A673 (cell line): ENCODE measurements at regions not wholly inside any gene's neighbourhood (a gene's known extent, or its start where the extent isn't known, plus 50 kb on each side); places are given as distances from the start of the nearest gene placed in this dataset.

Experiments
- EZH2 ChIP-seq: fragments of 200-600 bp; sonication (generic); IDR thresholded peaks from 2 replicates; pipeline ENCODE4 v1.6.1; 2017; ENCODE audit warnings: borderline replicate concordance, low read depth, mild to moderate bottlenecking, mixed read lengths, antibody characterized with exemption, low read length; ENCODE audit not compliant: poor library complexity, severe bottlenecking
- TF ChIP-seq, protein P1 (sequence below): fragments of 300-800, 200-600 bp; sonication (generic); conservative IDR thresholded peaks from 2 replicates; pipeline ENCODE4 v1.5.1; 2017; ENCODE audit warnings: low read depth, mild to moderate bottlenecking, antibody characterized with exemption, low read length, moderate library complexity, mixed read lengths

DNA sequence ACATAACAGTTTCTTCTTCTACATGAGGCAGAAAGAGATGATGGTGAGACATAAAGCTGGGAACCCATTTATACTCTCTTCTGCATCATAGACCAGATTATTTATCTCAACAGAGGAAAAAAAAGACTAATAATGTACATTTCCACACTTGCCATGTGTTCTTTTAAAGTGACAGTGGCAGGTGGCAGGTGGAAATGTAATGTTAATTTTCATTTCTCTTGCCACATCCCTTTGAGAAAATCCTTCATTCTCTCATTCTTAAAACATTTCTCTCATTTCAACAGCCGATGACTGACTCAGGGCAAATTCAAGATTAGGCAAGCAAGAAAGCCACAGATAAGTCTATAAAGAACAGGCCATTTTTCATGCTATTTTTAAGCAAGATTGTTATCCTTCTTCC, 635.6 kb upstream of the SORCS1 start:
- TF ChIP-seq, protein P1, sequence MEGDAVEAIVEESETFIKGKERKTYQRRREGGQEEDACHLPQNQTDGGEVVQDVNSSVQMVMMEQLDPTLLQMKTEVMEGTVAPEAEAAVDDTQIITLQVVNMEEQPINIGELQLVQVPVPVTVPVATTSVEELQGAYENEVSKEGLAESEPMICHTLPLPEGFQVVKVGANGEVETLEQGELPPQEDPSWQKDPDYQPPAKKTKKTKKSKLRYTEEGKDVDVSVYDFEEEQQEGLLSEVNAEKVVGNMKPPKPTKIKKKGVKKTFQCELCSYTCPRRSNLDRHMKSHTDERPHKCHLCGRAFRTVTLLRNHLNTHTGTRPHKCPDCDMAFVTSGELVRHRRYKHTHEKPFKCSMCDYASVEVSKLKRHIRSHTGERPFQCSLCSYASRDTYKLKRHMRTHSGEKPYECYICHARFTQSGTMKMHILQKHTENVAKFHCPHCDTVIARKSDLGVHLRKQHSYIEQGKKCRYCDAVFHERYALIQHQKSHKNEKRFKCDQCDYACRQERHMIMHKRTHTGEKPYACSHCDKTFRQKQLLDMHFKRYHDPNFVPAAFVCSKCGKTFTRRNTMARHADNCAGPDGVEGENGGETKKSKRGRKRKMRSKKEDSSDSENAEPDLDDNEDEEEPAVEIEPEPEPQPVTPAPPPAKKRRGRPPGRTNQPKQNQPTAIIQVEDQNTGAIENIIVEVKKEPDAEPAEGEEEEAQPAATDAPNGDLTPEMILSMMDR: no peak
- no peak for TF ChIP-seq EZH2
